ENCODE measurements at regions not wholly inside any gene's neighbourhood (a gene's known extent, or its start where the extent isn't known, plus 50 kb on each side); places are given as distances from the start of the nearest gene placed in this dataset.
A peak's percentile ranks its signal among the peaks of the same experiment; 100 is the strongest.

GRCh38 chr2:151113318-151113717 is 148.3 kb downstream of the RBM43 start:
- intact Hi-C loops (cut with micrococcal nuclease; ENCODE audit: unreplicated experiment), result no loop called here
- Histone ChIP-seq H3K9me3 (ENCODE audit: insufficient read depth, low read depth) (no peaks in the 10 kb centered on the region), H2AFZ (no peak overlapping the region), H3K79me2 (ENCODE audit: low read depth) (no peaks in the 10 kb centered on the region), H4K20me1 (ENCODE audit: insufficient read depth) (no peaks in the 10 kb centered on the region), H3K9me2 (ENCODE audit: insufficient read depth) (no peaks in the 10 kb centered on the region), H3K27me3 (ENCODE audit: insufficient read depth, low read depth) (no peaks in the 10 kb centered on the region), H3K4me1 (replicated peaks; ENCODE audit: insufficient read depth) (no peaks in the 10 kb centered on the region), H3K4me3 (no peak overlapping the region), H3F3A (ENCODE audit: insufficient read depth, low read depth) (no peaks in the 10 kb centered on the region), H3K4me2 (no peak overlapping the region), H3K36me3 (ENCODE audit: low read depth) (no peaks in the 10 kb centered on the region), H3K27ac (no peak overlapping the region)
- no TSS peak for BruUV-seq (replicated peaks)
- CTCF ChIA-PET, result no interaction called here
- DNase-seq, result no peak
- TF ChIP-seq EZH2 (IDR thresholded peaks at IDR 0.05; ENCODE audit: low read depth), result no peak
- TF ChIP-seq CTCF (conservative IDR thresholded peaks at IDR 0.05), result no peak
- POLR2A ChIA-PET (ENCODE audit: unreplicated experiment), result no interaction called here

DNA sequence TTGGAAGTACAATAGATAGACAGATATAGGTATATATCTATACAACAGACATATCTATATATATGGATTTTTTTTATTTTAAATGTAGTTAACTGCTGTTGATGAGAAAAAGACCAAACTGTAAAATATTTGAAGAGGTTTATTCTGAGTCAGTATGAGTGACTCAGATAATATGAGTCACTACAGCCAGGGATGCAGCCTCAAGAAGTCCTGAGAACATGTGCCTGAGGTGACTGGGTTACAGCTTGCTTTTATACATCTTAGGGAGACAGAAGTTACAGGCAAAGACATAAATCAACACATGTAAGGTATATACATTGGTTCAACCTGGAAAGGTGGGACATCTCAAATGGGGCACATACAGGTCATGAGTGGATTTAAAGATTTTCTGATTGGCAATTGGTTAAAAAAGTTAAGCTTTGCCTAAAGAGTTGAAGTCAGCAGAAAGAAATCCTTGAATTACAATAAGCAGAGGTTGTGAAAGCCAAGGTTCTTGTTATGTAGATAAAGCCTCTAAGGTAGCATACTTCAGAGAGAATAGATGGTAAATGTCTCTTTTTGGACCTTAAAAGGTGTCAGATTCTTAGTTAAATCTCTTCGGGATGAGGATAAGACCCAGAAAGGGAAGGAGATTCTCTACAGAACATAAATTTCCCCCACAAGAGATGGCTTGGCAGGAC is 149.9 kb downstream of the RBM43 start:
- no peak for TF ChIP-seq CTCF (conservative IDR thresholded peaks at IDR 0.05)
- TF ChIP-seq EZH2 (IDR thresholded peaks at IDR 0.05; ENCODE audit: low read depth), result no peak
- Histone ChIP-seq H3K9me2 (ENCODE audit: insufficient read depth) (no peaks in the 10 kb centered on the region), H3K27ac (no peak overlapping the region), H3K4me2 (no peak overlapping the region), H3K27me3 (ENCODE audit: insufficient read depth, low read depth) (no peaks in the 10 kb centered on the region), H3K79me2 (ENCODE audit: low read depth) (no peaks in the 10 kb centered on the region), H2AFZ (no peak overlapping the region), H3F3A (ENCODE audit: insufficient read depth, low read depth) (no peaks in the 10 kb centered on the region), H3K36me3 (ENCODE audit: low read depth) (no peaks in the 10 kb centered on the region), H4K20me1 (ENCODE audit: insufficient read depth) (no peaks in the 10 kb centered on the region), H3K4me3 (no peak overlapping the region), H3K4me1 (replicated peaks; ENCODE audit: insufficient read depth) (no peaks in the 10 kb centered on the region), H3K9me3 (ENCODE audit: insufficient read depth, low read depth) (no peaks in the 10 kb centered on the region)
- intact Hi-C loops (cut with micrococcal nuclease; ENCODE audit: unreplicated experiment), result no loop called here
- POLR2A ChIA-PET (ENCODE audit: unreplicated experiment), result no interaction called here
- no TSS peak for BruUV-seq (replicated peaks)
- no peak for DNase-seq
- CTCF ChIA-PET, result no interaction called here

DNA sequence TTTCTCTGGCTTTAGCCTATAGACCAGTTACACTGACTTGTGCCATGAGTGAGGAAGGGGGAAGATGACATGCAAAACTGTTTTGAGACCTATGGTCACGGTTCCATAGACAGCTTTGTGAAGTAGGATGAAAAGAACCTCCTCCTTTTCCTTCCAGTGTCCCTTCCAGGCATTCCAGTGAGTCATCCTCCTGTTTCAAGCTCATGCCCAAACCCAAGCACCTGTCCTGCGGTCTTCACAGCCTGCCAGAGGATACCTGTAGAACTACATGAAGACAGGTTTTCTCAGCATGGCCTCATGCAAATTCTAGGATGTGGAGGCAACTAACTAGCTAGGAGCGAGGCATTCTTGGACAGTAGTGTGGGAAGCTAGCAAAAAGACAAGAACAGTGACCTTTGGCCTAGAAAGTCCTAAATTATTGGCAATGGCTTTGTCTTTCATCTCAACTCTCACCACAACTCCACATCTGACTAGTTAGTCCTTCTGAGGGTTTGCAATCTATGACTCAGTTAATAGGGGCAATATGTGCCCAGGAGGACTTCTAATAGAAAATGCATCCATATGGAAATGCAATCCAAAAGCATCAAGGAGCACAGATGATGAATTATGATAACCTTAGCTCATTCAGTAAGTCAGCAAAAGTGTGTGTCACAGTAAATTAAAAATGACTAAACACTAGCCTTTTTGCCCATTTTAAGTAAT is 154.7 kb downstream of the RBM43 start:
- no peaks in the 10 kb centered on the region for H3K36me3 ChIP-seq (ENCODE audit: low read depth)

More for the DNA sequence above, 154.7 kb downstream of the RBM43 start:
- H4K20me1 ChIP-seq (ENCODE audit: insufficient read depth), result no peaks in the 10 kb centered on the region
- H3K4me3 ChIP-seq, result no peak overlapping the region
- H3K4me1 ChIP-seq (replicated peaks; ENCODE audit: insufficient read depth), result no peaks in the 10 kb centered on the region
- ChIA-PET POLR2A (ENCODE audit: unreplicated experiment) (no interaction called here), CTCF (no interaction called here)
- no peak overlapping the region for H3K27ac ChIP-seq
- intact Hi-C loops (cut with micrococcal nuclease; ENCODE audit: unreplicated experiment), result no loop called here
- H3K79me2 ChIP-seq (ENCODE audit: low read depth), result no peaks in the 10 kb centered on the region
- H3K9me2 ChIP-seq (ENCODE audit: insufficient read depth), result no peaks in the 10 kb centered on the region
- H3K9me3 ChIP-seq (ENCODE audit: insufficient read depth, low read depth), result no peaks in the 10 kb centered on the region
- peak in 1 of 2 experiments; percentile 15 for DNase-seq
- no peaks in the 10 kb centered on the region for H3K27me3 ChIP-seq (ENCODE audit: insufficient read depth, low read depth)
- H2AFZ ChIP-seq, result no peak overlapping the region
- no TSS peak for BruUV-seq (replicated peaks)
- H3F3A ChIP-seq (ENCODE audit: insufficient read depth, low read depth), result no peaks in the 10 kb centered on the region
- TF ChIP-seq EZH2 (IDR thresholded peaks at IDR 0.05; ENCODE audit: low read depth) (no peak), CTCF (conservative IDR thresholded peaks at IDR 0.05) (no peak)
- no peak overlapping the region for H3K4me2 ChIP-seq

Data from PC-9 (cell line).